NCI-H460 (cell line): ENCODE measurements at regions not wholly inside any gene's neighbourhood (a gene's known extent, or its start where the extent isn't known, plus 50 kb on each side); places are given as distances from the start of the nearest gene placed in this dataset.

Experiments used
- DNase-seq: peaks from one replicate; pipeline ENCODE4 v3.0.0-alpha.2; 2016; ENCODE audit warnings: low read depth; ENCODE audit errors: extremely low read depth

DNA sequence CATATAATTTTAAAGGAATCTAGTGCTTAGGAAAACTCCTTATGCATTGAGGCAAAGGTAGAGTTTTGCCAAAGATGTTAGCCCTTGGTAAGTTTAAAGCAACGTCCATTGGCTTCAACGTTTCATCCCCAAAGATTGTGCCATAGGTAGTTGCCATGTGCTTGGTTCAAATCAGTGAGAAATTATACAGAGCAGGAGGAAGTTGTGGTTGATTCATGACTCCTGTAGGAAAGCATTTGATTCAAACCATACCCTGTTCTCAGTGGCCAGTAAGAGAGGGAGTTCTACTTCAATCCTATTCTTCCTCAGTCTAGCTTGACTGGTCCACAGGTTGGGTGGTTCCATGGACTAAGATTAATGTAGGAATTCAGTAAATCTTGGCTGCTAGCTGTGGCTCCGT is 535.6 kb downstream of the QKI start:
- no peak for DNase-seq

- no peak for DNase-seq
These were observed 534.9 kb downstream of the QKI start for GRCh38 chr6:163949431-163949830.

- DNase-seq: no peak
These were observed 533.7 kb downstream of the QKI start for GRCh38 chr6:163948250-163948649.

- DNase-seq: no peak
These were observed 532.8 kb downstream of the QKI start for GRCh38 chr6:163947276-163947675.

GRCh38 chr6:163946437-163946836 is 531.9 kb downstream of the QKI start:
- no peak for DNase-seq

DNA sequence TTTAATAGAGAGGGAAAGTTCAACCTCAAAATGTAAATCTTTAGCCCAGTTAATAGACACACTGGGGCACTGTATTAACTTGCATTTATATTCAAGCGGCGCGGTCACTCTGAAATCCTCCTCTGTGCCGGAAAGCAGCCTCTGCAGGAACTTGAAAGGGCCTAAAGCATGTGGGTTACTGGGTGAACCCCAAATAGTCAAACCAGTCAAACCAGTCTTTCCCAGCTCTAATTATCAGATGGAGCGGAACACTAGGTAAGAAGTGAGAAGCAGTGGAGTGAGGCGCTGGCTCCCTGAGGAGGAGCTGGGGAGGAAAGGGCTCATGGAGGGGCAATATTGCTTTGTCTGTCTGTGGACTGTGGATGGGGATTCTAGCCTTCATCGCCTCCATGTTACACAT is 531.3 kb downstream of the QKI start:
- no peak for DNase-seq

GRCh38 chr6:163944897-163945296 is 530.4 kb downstream of the QKI start:
- DNase-seq: no peak

- DNase-seq: no peak
These were observed 529.3 kb downstream of the QKI start for GRCh38 chr6:163943607-163944385.

- DNase-seq: no peak
These were observed 528.3 kb downstream of the QKI start for GRCh38 chr6:163942790-163943189.

DNA sequence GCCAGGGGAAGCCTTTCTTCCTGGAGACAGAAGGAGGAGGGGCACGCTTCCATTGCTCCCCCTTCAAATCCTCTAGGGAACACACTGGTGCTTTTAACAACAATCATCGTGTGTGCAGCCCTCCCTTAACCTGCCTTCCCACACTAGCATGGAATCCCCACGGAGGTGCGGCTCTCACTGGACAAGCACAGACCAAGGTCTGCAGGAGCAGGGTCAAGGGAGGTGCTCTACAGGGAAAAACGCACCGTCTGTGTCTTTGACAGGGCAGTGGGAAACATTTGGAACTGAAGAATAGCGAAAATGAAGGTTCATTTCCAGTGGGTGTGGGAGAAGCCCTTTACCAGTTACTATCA is 527.1 kb downstream of the QKI start:
- DNase-seq: no peak

DNA sequence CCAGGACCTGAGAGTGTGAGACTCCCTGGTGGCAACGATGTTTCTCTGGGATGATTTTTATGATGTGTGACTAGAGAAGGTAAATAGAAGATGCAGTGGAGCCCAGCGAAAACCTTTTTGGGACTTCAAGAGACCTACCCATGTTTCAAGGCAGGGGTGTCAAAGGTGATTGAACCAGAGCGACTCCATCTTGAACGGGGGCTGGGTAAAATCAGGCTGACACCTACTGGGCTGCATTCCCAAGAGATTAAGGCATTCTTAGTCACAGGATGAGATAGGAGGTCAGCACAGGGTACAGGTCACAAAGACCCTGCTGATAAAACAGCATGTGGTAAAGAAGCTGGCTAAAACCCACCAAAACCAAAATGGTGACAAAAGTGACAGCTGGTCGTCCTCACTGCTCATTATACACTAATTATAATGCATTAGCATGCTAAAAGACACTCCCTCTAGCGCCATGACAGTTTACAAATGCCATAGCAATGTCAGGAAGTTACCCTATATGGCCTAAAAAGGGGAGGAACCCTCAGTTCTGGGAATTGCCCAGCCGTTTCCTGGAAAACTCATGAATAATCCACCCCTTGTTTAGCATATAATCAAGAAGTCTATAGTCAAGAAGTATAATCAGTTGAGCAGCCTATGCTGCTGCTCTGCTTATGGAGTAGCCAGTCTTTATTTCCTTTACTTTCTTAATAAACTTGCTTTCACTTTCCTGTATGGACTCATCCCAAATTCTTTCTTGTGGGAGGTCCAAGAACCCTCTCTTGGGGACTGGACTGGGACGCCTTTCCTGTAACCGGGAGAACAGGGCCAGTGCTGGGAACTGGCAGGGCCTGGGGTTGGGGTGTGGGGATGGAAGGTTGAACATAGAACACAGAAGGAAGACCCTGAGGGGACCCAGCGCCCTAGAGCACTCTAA is 526.4 kb downstream of the QKI start:
- DNase-seq: no peak

- no peak for DNase-seq
These were observed 522.6 kb downstream of the QKI start for GRCh38 chr6:163937071-163937470.

- DNase-seq: no peak
These were observed 520.7 kb downstream of the QKI start for GRCh38 chr6:163935158-163935762.

- DNase-seq: no peak
These were observed 515.5 kb downstream of the QKI start for GRCh38 chr6:163930012-163930411.

DNA sequence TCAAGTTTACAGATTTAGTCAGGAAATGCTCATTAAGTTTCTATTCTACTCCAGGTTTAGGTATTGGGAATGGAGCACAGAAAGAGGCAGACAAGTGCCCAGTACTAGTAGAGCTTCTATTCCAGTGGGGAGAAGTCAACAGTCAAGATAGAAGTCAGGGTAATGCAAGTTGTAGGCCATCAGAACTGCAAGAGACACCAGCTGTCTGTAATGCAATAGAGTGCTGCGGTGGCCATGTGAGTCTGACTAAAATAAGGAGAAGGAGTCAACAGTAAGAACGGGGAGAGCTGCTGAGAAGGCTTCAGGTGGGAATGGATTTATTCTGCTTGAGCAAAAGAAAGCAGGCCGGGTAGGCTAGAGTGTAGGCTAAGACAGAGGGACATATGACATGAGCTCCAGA is 515.0 kb downstream of the QKI start:
- DNase-seq: no peak

DNA sequence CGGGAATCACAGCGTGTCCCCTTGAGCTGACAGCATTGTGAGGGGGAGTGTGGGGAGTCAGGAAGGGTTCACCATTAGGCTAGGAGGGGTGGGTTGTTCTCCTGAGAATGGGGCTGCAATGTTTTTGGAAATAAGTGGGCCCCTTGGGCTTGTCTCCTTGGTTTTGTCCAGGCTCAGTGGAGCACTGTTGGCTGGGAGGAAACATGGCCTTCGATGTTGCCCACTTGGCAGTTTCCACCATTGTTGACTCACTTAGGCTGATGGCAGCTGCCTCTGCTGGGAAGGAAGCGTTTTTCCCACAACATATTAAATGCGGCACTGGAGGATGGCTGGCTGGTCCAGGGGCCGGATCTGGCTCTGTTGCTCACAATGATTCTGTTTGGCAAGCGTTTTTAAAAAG is 512.1 kb downstream of the QKI start:
- DNase-seq: no peak

- no peak for DNase-seq
These were observed 511.3 kb downstream of the QKI start for GRCh38 chr6:163925839-163926238.

DNA sequence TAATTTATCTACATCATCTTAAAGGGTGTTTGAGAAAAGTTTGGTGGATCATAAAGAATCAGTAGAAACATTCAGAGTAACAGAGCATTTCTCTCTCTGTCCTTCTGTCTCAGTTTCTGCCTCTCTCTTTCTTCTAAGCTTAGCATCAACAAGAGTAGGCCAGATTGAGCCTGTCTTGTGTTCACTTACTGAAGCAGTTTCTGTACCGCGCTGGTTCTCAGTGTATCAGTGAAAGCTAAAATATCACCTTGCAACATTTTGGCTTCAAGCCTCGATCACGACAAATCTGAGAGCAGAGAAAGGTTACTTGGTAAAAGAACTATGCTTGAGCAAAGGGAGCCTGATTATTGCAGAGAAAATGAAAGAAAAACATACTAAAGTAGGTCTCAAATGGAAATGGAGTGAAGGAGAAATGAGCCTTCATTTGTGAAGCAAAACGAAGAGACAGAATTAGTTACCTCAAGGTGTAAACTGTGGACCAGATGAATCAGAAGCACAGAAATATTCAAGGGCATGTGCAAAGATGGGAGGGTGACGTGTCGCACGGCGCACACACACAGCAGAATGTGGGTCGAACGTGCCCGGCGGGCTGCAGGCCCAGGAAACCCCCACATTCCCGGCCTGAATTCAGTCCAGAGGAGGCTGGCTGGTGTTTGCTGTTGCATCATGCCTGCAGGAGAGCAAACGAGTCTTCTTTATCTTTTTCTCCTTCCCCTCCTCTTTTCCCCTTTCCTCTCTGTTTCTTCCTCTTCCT is 509.3 kb downstream of the QKI start:
- DNase-seq: no peak

DNA sequence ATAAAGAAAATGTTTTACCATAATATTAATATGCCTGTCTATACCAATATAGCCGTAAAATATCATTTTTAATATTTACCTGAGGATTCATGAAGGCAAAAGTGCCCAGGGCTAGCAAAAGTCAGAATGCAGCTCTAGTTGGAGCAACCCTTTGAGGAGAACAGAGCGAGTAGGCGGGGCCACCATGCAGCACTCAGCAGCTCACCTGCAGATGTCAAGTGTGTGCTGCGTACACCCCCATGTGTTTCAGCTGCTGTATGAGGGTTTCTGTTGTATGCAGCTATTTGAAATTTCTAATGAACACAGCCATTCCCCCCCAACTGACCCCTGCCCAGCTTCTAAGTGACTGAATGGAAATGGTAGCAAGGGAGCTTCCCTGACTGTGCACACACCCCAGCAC is 508.0 kb downstream of the QKI start:
- DNase-seq: no peak

GRCh38 chr6:163919652-163920051 is 505.1 kb downstream of the QKI start:
- DNase-seq: no peak
